ENCODE measurements at regions not wholly inside any gene's neighbourhood (a gene's known extent, or its start where the extent isn't known, plus 50 kb on each side); places are given as distances from the start of the nearest gene placed in this dataset.
"Not testable (repeated sequence)": the region's sequence is repeated elsewhere in the genome, so short reads cannot be mapped to it uniquely, and the experiment has no call there.

DNA sequence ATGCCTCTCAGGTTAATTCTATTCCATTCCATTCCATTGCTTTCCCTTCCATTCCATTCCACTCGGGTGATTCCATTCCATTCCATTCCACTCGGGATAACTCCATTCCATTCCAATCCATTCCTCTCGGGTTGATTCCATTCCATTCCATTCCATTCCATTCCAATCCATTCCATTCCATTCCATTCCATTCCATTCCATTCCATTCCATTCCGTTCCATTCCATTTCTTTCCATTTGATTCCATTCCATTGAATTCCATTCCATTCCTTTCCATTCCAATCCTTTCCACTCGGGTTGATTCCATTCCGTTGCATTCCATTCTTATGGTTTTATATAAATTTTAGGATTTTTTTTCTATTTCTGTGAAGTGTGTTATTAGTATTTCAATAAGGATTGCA lies 170.2 kb downstream of the CWH43 start:
- not testable (repeated sequence) for H3K4me3 ChIP-seq (ENCODE audit: low read depth in 1 of 2, low read length in 2 of 2); H3K9ac ChIP-seq (ENCODE audit: low read length); H3K27me3 ChIP-seq (ENCODE audit: control insufficient read depth in 1 of 2, insufficient read depth in 2 of 2, low read length in 2 of 2); H3K4me1 ChIP-seq (ENCODE audit: insufficient read depth, low read length); H3K36me3 ChIP-seq (ENCODE audit: insufficient read depth, low read length); H3K27ac ChIP-seq (ENCODE audit: low read depth, low read length); H3K9me3 ChIP-seq (ENCODE audit: low read length)

DNA sequence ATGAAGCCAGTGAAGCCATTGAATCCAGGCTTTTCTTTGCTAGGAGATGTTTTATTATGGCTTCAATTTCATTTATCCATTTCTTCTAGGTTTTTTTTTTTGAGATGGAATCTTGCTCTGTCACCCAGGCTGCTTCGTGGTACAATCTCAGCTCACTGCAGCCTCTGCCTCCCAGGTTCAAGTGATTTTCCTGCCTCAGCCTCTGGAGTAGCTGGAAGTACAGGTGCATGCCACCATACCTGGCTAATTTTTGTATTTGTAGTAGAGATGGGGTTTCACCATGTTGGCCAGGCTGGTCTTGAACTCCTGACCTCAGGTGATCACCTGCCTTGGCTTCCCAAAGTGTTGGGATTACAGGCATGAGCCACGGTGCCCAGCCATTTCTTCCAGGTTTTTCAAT lies 171.6 kb downstream of the CWH43 start:
- H3K4me3 ChIP-seq (ENCODE audit: low read depth in 1 of 2, low read length in 2 of 2); H3K27me3 ChIP-seq (ENCODE audit: control insufficient read depth in 1 of 2, insufficient read depth in 2 of 2, low read length in 2 of 2); H3K36me3 ChIP-seq (ENCODE audit: insufficient read depth, low read length); H3K27ac ChIP-seq (ENCODE audit: low read depth, low read length); H3K4me1 ChIP-seq (ENCODE audit: insufficient read depth, low read length); H3K9me3 ChIP-seq (ENCODE audit: low read length); H3K9ac ChIP-seq (ENCODE audit: low read length): not testable (repeated sequence)

DNA sequence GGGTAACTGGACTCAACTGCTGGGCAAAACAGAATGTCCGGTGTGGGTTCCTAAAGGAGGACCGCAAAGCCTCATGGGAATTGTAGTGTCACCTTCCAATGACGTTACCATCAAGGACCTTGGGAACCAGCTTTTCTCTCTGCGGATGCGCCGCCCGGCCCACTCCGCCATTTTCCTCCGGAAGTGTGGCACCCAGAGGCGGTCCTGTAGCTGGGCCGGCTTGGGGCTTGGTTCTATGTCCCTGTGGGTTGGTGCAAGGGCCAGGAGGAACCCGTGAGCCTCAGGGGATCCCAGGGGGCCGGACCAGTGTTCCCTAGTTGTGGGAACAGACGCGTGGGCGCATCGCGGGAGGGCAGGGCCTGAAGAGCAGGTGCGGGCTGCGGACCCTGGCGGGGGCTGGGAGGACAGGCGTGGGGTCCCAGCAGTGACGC lies 175.1 kb downstream of the CWH43 start:
- not testable (repeated sequence) for H3K36me3 ChIP-seq (ENCODE audit: insufficient read depth, low read length); H3K27ac ChIP-seq (ENCODE audit: low read depth, low read length); H3K9ac ChIP-seq (ENCODE audit: low read length); H3K4me3 ChIP-seq (ENCODE audit: low read depth in 1 of 2, low read length in 2 of 2); H3K9me3 ChIP-seq (ENCODE audit: low read length); H3K27me3 ChIP-seq (ENCODE audit: control insufficient read depth in 1 of 2, insufficient read depth in 2 of 2, low read length in 2 of 2); H3K4me1 ChIP-seq (ENCODE audit: insufficient read depth, low read length)

DNA sequence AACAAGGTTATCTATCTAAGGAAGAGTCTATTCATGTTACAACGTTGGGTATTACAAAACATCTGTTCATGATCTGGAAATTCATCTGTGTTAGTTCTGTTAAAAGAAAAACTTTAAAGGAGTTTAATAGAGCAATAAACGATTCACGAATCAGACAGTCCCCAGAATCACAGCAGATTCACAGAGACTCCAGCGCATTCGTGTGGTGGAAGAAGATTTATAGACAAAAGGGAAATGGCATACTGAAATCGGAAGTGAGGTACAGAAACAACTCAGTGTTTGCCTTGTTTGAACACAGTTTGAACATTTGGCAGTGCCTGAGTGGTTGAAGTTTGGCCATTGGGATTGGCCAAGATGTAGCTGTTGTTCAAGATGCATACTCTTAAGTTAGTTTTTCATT lies 178.8 kb downstream of the CWH43 start:
- not testable (repeated sequence) for H3K4me1 ChIP-seq (ENCODE audit: insufficient read depth, low read length); H3K27me3 ChIP-seq (ENCODE audit: control insufficient read depth in 1 of 2, insufficient read depth in 2 of 2, low read length in 2 of 2); H3K36me3 ChIP-seq (ENCODE audit: insufficient read depth, low read length); H3K4me3 ChIP-seq (ENCODE audit: low read depth in 1 of 2, low read length in 2 of 2); H3K9me3 ChIP-seq (ENCODE audit: low read length); H3K9ac ChIP-seq (ENCODE audit: low read length); H3K27ac ChIP-seq (ENCODE audit: low read depth, low read length)

DNA sequence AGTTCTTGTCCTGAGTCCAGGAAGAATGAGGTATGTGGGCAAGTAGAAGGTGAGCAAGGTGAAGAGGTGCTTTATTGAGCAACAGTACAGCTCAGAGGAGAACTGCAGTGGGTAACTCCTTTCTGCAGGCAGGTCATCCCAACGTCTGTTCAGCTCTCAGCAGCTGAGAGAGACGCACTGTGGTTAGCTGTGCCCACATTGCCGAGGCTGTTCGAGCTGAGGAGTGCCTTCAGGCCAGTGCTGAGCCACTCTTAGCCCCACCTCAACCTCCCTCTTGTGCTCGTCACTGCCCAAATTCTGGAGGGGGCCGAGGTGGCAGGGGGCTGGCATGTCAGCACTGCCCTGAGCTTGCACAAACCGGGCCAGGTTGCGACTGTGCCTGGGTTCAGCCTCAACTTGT lies 191.8 kb downstream of the CWH43 start:
- H3K9ac ChIP-seq (ENCODE audit: low read length); H3K36me3 ChIP-seq (ENCODE audit: insufficient read depth, low read length); H3K27ac ChIP-seq (ENCODE audit: low read depth, low read length); H3K27me3 ChIP-seq (ENCODE audit: control insufficient read depth in 1 of 2, insufficient read depth in 2 of 2, low read length in 2 of 2); H3K4me1 ChIP-seq (ENCODE audit: insufficient read depth, low read length); H3K4me3 ChIP-seq (ENCODE audit: low read depth in 1 of 2, low read length in 2 of 2); H3K9me3 ChIP-seq (ENCODE audit: low read length): not testable (repeated sequence)

DNA sequence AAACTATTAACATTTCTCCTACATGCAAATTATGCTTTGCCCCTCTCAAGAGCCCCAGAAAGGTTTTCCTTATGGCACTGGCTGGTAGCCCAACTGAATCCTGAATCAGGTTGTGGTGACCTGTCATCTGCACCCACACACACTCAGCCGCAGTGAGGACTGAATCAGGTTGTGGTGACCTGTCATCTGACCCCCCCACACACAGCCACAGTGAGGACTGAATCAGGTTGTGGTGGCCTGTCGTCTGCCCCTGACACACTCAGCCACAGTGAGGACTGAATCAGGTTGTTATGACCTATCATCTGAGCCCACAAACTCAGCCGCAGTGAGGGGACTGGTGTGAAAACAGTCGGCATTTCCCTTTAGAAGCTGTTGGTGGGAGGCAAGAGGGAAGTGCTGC lies 195.0 kb downstream of the CWH43 start:
- H3K4me1 ChIP-seq (ENCODE audit: insufficient read depth, low read length); H3K4me3 ChIP-seq (ENCODE audit: low read depth in 1 of 2, low read length in 2 of 2); H3K27me3 ChIP-seq (ENCODE audit: control insufficient read depth in 1 of 2, insufficient read depth in 2 of 2, low read length in 2 of 2); H3K27ac ChIP-seq (ENCODE audit: low read depth, low read length); H3K9ac ChIP-seq (ENCODE audit: low read length); H3K36me3 ChIP-seq (ENCODE audit: insufficient read depth, low read length); H3K9me3 ChIP-seq (ENCODE audit: low read length): not testable (repeated sequence)

DNA sequence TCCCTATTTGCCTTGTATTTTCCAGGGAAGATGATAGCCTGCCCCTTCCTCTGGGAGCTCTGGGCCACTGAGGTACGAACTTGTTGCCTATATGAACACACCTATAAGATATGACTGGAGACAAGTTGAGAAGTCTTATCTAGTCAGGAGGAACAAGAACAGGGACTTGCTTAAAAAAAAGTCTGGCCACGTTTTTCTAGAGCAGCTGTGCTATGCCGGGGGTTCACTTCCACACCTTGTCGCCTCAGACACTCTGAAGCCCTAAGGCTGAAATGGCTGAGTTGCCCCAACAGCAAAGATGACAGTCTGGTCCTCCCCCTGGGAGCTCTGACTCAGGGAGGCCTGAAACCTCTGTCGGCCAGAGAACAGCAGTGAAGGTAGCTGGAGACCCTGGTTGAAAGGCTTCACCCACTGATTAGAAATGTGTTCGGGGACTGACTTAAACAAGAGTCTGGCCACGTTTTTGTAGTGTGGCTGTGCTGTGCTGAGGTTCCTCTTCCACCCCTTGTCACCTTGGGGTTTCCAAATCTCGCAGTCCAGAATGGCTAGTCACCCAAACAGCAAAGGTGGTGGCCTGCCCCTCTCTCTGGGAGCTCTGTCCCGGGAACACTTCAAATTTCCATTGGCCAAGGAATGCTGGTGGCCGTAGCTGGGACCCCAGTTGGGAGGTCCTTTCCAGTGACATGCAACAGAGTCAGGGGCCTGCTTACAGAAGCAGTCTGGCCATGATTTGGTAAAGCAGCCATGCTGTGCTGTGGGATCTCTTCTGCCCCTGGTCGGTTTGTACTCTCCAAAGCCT lies 225.5 kb downstream of the CWH43 start:
- not testable (repeated sequence) for H3K4me3 ChIP-seq (ENCODE audit: low read depth in 1 of 2, low read length in 2 of 2); H3K4me1 ChIP-seq (ENCODE audit: insufficient read depth, low read length); H3K27ac ChIP-seq (ENCODE audit: low read depth, low read length); H3K9me3 ChIP-seq (ENCODE audit: low read length); H3K9ac ChIP-seq (ENCODE audit: low read length); H3K36me3 ChIP-seq (ENCODE audit: insufficient read depth, low read length); H3K27me3 ChIP-seq (ENCODE audit: control insufficient read depth in 1 of 2, insufficient read depth in 2 of 2, low read length in 2 of 2)

DNA sequence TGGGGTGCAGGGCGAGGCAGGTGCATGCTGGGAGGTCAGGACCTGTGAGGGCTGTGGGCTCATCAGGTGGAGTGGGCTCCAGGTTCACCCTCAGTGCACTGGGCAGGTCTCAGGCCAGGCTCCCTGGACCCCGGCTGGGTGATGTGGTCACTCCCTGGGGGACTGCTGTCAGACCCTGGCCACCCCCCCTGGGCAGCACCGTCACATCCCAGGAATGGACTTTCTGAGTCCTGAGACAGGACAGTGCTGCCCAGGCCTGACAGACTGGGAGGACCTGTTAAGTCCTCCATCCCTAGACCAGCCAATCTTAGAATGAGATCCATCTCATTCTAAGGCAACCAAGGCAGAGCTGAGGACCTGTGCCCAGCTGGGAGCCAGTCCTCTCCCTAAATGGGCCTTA lies 227.2 kb downstream of the CWH43 start:
- H3K9ac ChIP-seq (ENCODE audit: low read length); H3K27ac ChIP-seq (ENCODE audit: low read depth, low read length); H3K27me3 ChIP-seq (ENCODE audit: control insufficient read depth in 1 of 2, insufficient read depth in 2 of 2, low read length in 2 of 2); H3K36me3 ChIP-seq (ENCODE audit: insufficient read depth, low read length); H3K9me3 ChIP-seq (ENCODE audit: low read length); H3K4me1 ChIP-seq (ENCODE audit: insufficient read depth, low read length); H3K4me3 ChIP-seq (ENCODE audit: low read depth in 1 of 2, low read length in 2 of 2): not testable (repeated sequence)

DNA sequence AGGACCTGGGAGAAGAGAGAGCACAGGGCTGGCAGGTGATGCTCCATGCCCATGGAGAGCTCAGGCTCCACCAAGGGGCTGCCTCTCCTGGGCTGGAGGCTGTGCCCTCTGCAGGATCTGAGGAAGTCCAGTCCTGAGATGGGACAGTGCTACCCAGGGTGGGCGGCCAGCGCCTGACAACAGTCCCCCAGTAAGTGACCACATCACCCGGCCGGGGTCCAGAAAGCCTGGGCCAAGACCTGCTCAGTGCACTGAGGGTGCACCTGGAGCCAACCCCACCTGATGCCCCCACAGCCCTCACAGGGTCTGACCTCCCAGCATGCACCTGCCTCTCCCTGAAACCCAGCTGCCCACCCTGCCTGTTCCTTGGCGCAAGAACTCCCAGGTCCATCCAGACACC lies 227.7 kb downstream of the CWH43 start:
- H3K4me1 ChIP-seq (ENCODE audit: insufficient read depth, low read length); H3K9ac ChIP-seq (ENCODE audit: low read length); H3K27me3 ChIP-seq (ENCODE audit: control insufficient read depth in 1 of 2, insufficient read depth in 2 of 2, low read length in 2 of 2); H3K4me3 ChIP-seq (ENCODE audit: low read depth in 1 of 2, low read length in 2 of 2); H3K9me3 ChIP-seq (ENCODE audit: low read length); H3K27ac ChIP-seq (ENCODE audit: low read depth, low read length); H3K36me3 ChIP-seq (ENCODE audit: insufficient read depth, low read length): not testable (repeated sequence)

DNA sequence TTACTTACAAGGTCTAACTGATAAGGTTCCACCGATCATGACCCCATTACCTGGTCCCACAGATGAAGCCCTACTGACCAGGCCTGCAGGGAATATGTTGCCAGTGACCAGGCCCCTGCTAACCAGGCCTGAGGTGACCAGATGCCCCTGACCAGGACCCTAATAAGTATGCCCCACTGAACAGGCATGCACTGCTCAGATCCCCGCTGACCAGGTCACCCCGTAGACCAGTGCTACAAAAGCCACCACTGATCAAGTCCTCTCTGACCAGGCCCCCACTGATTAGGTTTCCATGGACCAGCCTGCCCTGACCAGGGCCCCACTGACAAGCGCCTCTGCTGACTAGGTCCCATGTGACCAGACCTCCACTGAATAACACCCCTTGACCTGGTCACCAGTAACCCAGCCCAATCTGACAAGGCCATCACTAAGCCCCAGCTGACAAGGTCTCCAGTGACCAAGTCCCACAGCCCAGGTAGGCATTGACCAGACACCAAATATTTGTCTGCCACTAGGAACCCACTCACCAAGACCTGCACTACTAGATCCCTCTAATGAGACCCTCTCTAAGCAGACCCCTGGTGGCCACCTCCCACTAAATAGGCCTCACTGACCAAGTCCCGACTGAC lies 228.5 kb downstream of the CWH43 start:
- not testable (repeated sequence) for H3K4me1 ChIP-seq (ENCODE audit: insufficient read depth, low read length); H3K27me3 ChIP-seq (ENCODE audit: control insufficient read depth in 1 of 2, insufficient read depth in 2 of 2, low read length in 2 of 2); H3K36me3 ChIP-seq (ENCODE audit: insufficient read depth, low read length); H3K9ac ChIP-seq (ENCODE audit: low read length); H3K4me3 ChIP-seq (ENCODE audit: low read depth in 1 of 2, low read length in 2 of 2); H3K9me3 ChIP-seq (ENCODE audit: low read length); H3K27ac ChIP-seq (ENCODE audit: low read depth, low read length)

DNA sequence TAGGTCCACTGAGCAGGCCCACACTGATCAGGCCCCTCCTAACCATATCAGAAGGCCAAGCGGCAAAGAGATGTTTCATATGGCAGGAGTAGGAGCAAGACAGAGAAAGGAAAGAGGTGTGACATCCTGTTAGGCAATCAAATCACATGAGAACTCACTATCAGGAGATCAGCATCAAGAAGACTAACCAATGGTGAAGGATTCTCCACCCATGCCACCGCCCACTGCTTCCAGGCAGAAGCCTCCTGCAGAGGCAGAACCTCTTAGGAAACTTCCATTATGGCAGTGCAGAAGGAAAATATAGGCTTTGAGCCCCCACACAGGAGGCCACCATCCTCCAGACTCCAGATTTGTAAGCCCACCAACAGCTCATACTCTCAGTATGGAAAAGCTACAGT lies 229.0 kb downstream of the CWH43 start:
- H3K9me3 ChIP-seq (ENCODE audit: low read length); H3K4me3 ChIP-seq (ENCODE audit: low read depth in 1 of 2, low read length in 2 of 2); H3K9ac ChIP-seq (ENCODE audit: low read length); H3K27ac ChIP-seq (ENCODE audit: low read depth, low read length); H3K27me3 ChIP-seq (ENCODE audit: control insufficient read depth in 1 of 2, insufficient read depth in 2 of 2, low read length in 2 of 2); H3K4me1 ChIP-seq (ENCODE audit: insufficient read depth, low read length); H3K36me3 ChIP-seq (ENCODE audit: insufficient read depth, low read length): not testable (repeated sequence)

DNA sequence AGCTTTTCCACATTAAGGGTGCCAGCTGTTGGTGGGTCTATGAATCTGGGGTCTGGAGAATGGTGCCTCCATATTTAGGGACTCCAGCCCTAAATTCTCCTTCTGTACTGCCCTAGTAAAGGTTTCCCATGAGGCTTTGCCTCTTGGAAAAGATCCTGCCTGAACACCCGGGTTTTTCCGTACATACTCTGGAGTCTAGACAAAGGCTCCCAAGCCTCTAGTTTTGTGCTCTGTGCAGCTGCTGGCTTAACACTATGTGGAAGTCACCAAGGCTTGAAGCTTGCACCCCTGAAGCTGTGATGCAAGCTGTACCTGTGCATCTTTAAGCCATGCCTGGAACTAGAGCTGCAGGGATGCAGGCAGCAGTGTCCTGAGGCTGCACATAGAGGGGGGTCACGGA lies 230.5 kb downstream of the CWH43 start:
- not testable (repeated sequence) for H3K27me3 ChIP-seq (ENCODE audit: control insufficient read depth in 1 of 2, insufficient read depth in 2 of 2, low read length in 2 of 2); H3K36me3 ChIP-seq (ENCODE audit: insufficient read depth, low read length); H3K4me3 ChIP-seq (ENCODE audit: low read depth in 1 of 2, low read length in 2 of 2); H3K9me3 ChIP-seq (ENCODE audit: low read length); H3K27ac ChIP-seq (ENCODE audit: low read depth, low read length); H3K9ac ChIP-seq (ENCODE audit: low read length); H3K4me1 ChIP-seq (ENCODE audit: insufficient read depth, low read length)
